Activated T-cell treated with anti-CD3 and anti-CD28 coated beads, Interleukin-2, amount 50 U/mL, for 4 hours (primary cell): ENCODE measurements at regions not wholly inside any gene's neighbourhood (a gene's known extent, or its start where the extent isn't known, plus 50 kb on each side); places are given as distances from the start of the nearest gene placed in this dataset.
"Not testable (repeated sequence)": the region's sequence is repeated elsewhere in the genome, so short reads cannot be mapped to it uniquely, and the experiment has no call there.

Experiments used
- ATAC-seq, 2 donors: fragments of 200-7000 bp; cut with Tn5 transposase; one replicate each; pipeline ENCODE4 v1.10.0; 2021
- DNase-seq: peaks from one replicate; pipeline ENCODE4 v3.0.0-alpha.2; 2020
- H3K27me3 Mint-ChIP-seq: one replicate; pipeline ENCODE4 v1.8.0; 2021; ENCODE audit warnings: low read depth, mixed read lengths
- H3K36me3 Mint-ChIP-seq: one replicate; pipeline ENCODE4 v1.8.0; 2022; ENCODE audit warnings: mixed read lengths; ENCODE audit not compliant: insufficient read depth
- H3K4me1 Mint-ChIP-seq: one replicate; pipeline ENCODE4 v1.8.0; 2021; ENCODE audit warnings: low read depth, mixed read lengths
- H3K4me3 Mint-ChIP-seq: one replicate; pipeline ENCODE4 v1.8.0; 2021; ENCODE audit warnings: mild to moderate bottlenecking, moderate library complexity, mixed read lengths
- H3K9me3 Mint-ChIP-seq: one replicate; pipeline ENCODE4 v1.8.0; 2021; ENCODE audit warnings: mixed read lengths

- no peak for ATAC-seq
- no peaks in the 10 kb centered on the region for H3K9me3 Mint-ChIP-seq
- H3K4me1 Mint-ChIP-seq: no peaks in the 10 kb centered on the region
- no peak for DNase-seq
- H3K27me3 Mint-ChIP-seq: no peaks in the 10 kb centered on the region
- no peaks in the 10 kb centered on the region for H3K36me3 Mint-ChIP-seq
- no peak overlapping the region for H3K4me3 Mint-ChIP-seq
Measured at GRCh38 chr1:98164509-98164908, 243.7 kb upstream of the DPYD start.

- H3K27me3 Mint-ChIP-seq: peaks cover 8% of the 10 kb centered on the region
- no peak overlapping the region for H3K4me3 Mint-ChIP-seq
- no peaks in the 10 kb centered on the region for H3K4me1 Mint-ChIP-seq
- ATAC-seq (no peak), DNase-seq (no peak)
- H3K9me3 Mint-ChIP-seq: peaks cover 6% of the 10 kb centered on the region
- no peaks in the 10 kb centered on the region for H3K36me3 Mint-ChIP-seq
Measured at GRCh38 chr1:98157524-98158313, 236.9 kb upstream of the DPYD start.

DNA sequence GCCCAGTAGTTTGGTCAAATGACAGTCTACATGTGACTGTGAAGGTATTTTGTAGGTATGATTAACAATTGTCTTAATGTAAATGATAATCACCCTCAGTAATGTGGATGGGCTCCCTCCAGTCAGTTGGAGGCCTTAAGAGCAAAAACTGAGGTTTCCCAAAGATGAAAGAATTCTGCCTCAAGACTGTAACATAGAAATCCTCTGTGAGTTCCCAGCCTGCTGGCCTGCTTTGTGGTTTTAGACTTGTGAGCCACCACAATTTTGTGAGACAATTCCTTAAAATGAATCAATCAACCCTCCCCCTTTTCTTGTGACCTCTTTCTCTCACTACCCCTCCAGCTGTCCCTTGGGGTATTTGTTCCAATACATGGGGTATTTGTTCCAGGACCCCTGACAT lies 226.4 kb upstream of the DPYD start:
- DNase-seq (no peak), ATAC-seq (no peak)
- no peaks in the 10 kb centered on the region for H3K36me3 Mint-ChIP-seq
- peaks cover 19% of the 10 kb centered on the region for H3K9me3 Mint-ChIP-seq
- H3K4me3 Mint-ChIP-seq: no peak overlapping the region
- H3K27me3 Mint-ChIP-seq: no peaks in the 10 kb centered on the region
- no peaks in the 10 kb centered on the region for H3K4me1 Mint-ChIP-seq

GRCh38 chr1:98145655-98146054 lies 224.8 kb upstream of the DPYD start:
- peaks cover 4% of the 10 kb centered on the region for H3K9me3 Mint-ChIP-seq
- no peaks in the 10 kb centered on the region for H3K36me3 Mint-ChIP-seq
- peaks cover 4% of the 10 kb centered on the region for H3K27me3 Mint-ChIP-seq
- H3K4me1 Mint-ChIP-seq: no peaks in the 10 kb centered on the region
- ATAC-seq: no peak
- no peak overlapping the region for H3K4me3 Mint-ChIP-seq
- no peak for DNase-seq

- Mint-ChIP-seq H3K4me3 (no peak overlapping the region), H3K36me3 (no peaks in the 10 kb centered on the region), H3K27me3 (peaks cover 4% of the 10 kb centered on the region), H3K4me1 (no peaks in the 10 kb centered on the region), H3K9me3 (no peaks in the 10 kb centered on the region)
- DNase-seq (no peak), ATAC-seq (no peak)
Measured at GRCh38 chr1:98143403-98143802, 222.6 kb upstream of the DPYD start.

DNA sequence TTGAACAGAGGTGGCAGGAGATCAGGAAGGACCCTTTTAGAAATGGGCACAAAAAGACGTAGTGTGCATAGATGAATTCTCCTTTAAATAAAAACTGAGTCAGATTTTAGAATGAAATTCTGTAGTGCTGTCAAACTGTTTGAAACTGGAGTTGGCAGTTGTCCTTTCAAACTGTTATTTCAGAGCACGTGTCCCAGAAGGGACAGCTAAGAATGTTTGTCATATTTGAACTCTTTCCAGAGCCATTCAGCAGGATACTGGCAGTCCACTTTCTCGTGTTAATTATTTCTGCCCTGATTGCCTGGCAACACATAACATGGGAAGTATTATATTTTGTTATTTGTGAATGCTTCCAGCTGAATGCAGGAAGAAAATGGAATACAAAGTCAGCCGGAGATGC lies 212.3 kb upstream of the DPYD start:
- H3K27me3 Mint-ChIP-seq: no peaks in the 10 kb centered on the region
- no peak overlapping the region for H3K4me3 Mint-ChIP-seq
- H3K4me1 Mint-ChIP-seq: no peaks in the 10 kb centered on the region
- H3K36me3 Mint-ChIP-seq: no peaks in the 10 kb centered on the region
- DNase-seq (no peak), ATAC-seq (no peak)
- H3K9me3 Mint-ChIP-seq: no peaks in the 10 kb centered on the region

- Mint-ChIP-seq H3K27me3 (no peaks in the 10 kb centered on the region), H3K36me3 (no peaks in the 10 kb centered on the region), H3K4me3 (no peak overlapping the region), H3K4me1 (no peaks in the 10 kb centered on the region), H3K9me3 (peaks cover 3% of the 10 kb centered on the region)
- ATAC-seq (no peak), DNase-seq (no peak)
Measured at GRCh38 chr1:98130408-98130807, 209.6 kb upstream of the DPYD start.

DNA sequence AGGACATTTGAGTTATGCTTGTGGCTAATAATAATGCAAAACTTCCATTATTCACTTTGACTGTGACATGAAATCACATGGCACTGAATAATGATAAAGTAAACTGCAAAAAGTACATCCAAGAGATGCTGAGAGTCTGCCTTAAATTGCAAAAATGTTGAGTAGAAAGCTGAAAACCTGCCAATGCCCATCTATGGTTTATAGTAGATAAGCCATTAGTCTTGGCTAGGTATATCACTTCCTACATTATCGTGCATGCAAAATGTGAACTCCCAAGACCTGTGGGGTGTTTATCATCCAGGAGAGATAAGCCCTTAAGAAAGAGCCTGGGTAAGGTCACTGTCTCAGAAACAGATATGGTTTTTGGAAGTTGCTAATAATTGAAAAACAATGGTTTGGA lies 208.7 kb upstream of the DPYD start:
- Mint-ChIP-seq H3K9me3 (peaks cover 3% of the 10 kb centered on the region), H3K27me3 (no peaks in the 10 kb centered on the region), H3K36me3 (no peaks in the 10 kb centered on the region), H3K4me3 (no peak overlapping the region), H3K4me1 (no peaks in the 10 kb centered on the region)
- no peak for ATAC-seq
- no peak for DNase-seq

DNA sequence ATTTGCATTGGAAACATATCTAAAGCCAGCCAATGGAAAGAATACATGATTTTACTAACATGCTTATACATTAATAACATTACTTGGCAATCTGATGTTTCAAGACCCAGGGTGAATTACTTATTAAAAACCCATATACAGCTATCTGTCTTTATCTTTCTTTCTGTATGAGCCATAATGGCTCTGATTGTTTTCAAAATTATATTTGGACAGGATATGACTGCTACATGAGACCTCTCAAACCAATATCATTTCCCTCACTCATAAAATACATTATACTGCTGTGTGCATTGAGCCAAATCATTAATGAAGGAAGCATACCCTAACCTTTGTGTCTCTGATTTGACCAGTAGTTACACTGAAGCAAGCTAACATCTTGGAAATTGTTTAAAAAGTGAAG lies 205.9 kb upstream of the DPYD start:
- DNase-seq (no peak), ATAC-seq (no peak)
- Mint-ChIP-seq H3K36me3 (no peaks in the 10 kb centered on the region), H3K27me3 (no peaks in the 10 kb centered on the region), H3K4me3 (no peak overlapping the region), H3K9me3 (peaks cover 3% of the 10 kb centered on the region), H3K4me1 (no peaks in the 10 kb centered on the region)

DNA sequence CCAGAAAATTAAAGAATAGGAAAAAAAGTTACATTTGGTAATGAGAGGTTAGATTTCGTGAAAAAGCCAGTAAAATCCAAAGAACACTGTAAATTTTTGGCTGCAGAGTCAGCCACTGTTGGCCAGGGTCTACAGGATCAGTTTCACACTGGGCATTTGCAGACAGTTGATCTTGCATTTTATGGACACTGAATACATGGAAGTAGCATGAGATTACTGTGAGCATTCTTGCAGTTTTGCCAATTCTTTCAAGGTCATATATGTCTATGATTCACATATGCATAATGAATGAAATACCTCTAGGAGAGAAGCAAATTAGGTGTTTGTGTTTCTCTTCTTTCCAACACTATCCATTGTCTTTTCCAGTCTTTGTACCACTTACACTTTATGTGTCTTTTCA lies 200.8 kb upstream of the DPYD start:
- H3K4me1 Mint-ChIP-seq: no peaks in the 10 kb centered on the region
- no peak for ATAC-seq
- peaks cover 3% of the 10 kb centered on the region for H3K9me3 Mint-ChIP-seq

GRCh38 chr1:98119796-98120195 lies 199.0 kb upstream of the DPYD start:
- DNase-seq: no peak
- Mint-ChIP-seq H3K36me3 (no peaks in the 10 kb centered on the region), H3K4me3 (no peak overlapping the region), H3K27me3 (no peaks in the 10 kb centered on the region), H3K4me1 (no peaks in the 10 kb centered on the region), H3K9me3 (no peaks in the 10 kb centered on the region)
- ATAC-seq: no peak

More for the DNA sequence above, 200.8 kb upstream of the DPYD start:
- no peaks in the 10 kb centered on the region for H3K36me3 Mint-ChIP-seq
- no peak for DNase-seq
- H3K27me3 Mint-ChIP-seq: no peaks in the 10 kb centered on the region
- H3K4me3 Mint-ChIP-seq: no peak overlapping the region

DNA sequence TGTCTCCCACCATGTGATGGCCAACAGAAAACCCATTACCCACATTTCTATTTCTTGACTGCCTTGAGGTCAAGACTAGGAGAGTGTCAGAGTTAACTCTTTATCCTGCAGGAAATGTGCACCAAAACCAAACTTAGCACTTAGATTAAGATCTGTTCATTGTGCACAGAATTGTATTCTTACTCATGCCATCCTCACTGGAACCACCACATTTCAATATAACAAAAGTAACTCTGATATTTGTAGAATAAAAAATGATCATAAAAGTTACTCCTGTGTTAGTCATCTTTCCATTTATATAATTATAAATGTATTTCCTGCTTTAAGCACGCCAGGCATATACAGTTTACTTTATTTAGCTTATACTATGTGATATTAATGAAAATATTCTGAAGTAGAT lies 193.0 kb upstream of the DPYD start:
- DNase-seq: no peak
- no peak for ATAC-seq
- H3K27me3 Mint-ChIP-seq: peaks cover 3% of the 10 kb centered on the region
- no peaks in the 10 kb centered on the region for H3K36me3 Mint-ChIP-seq
- no peaks in the 10 kb centered on the region for H3K4me1 Mint-ChIP-seq
- no peak overlapping the region for H3K4me3 Mint-ChIP-seq
- H3K9me3 Mint-ChIP-seq: no peaks in the 10 kb centered on the region

DNA sequence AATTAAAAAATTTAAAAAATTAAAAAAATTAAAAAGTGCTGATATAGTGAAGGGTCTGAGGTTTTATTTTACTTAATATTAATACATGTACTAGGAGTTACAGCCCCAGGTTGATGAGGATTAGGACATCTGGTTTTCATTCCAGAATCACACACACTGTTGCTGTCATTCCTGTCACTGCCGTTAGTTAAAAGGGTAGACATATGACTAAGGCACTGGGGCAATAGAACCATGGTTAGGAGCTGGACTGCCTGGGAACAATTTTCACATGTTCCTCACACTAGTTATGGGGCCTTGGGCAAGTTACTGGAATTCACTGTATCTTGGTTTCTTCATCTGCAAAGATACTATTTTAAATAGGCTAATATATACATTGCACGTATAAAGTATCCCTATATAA lies 191.8 kb upstream of the DPYD start:
- peaks cover 3% of the 10 kb centered on the region for H3K27me3 Mint-ChIP-seq
- H3K36me3 Mint-ChIP-seq: no peaks in the 10 kb centered on the region
- H3K4me1 Mint-ChIP-seq: no peaks in the 10 kb centered on the region
- H3K9me3 Mint-ChIP-seq: peaks cover 9% of the 10 kb centered on the region
- no peak overlapping the region for H3K4me3 Mint-ChIP-seq
- ATAC-seq: no peak
- no peak for DNase-seq

- peaks cover 21% of the 10 kb centered on the region for H3K9me3 Mint-ChIP-seq
- no peak for ATAC-seq
- H3K4me3 Mint-ChIP-seq: no peak overlapping the region
- no peak for DNase-seq
- H3K27me3 Mint-ChIP-seq: peaks cover 3% of the 10 kb centered on the region
- H3K36me3 Mint-ChIP-seq: no peaks in the 10 kb centered on the region
- H3K4me1 Mint-ChIP-seq: no peaks in the 10 kb centered on the region
Measured at GRCh38 chr1:98110674-98111073, 189.8 kb upstream of the DPYD start.

DNA sequence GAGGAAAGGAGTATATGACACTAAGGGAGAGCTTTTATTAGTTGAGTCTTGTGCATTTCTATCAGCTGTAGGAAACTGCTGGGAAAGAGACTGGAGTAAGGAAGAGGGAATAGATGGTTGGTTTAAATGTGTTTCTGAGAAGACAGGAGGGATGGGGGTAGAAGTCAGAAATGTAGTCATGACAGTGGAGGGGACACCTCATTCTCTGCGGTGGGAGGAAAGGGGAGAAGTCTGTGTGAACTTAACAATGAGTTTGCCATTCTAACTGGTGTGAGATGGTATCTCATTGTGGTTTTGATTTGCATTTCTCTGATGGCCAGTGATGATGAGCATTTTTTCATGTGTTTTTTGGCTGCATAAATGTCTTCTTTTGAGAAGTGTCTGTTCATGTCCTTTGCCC lies 187.5 kb upstream of the DPYD start:
- ATAC-seq, H3K4me3 Mint-ChIP-seq, DNase-seq, H3K27me3 Mint-ChIP-seq, H3K4me1 Mint-ChIP-seq, H3K36me3 Mint-ChIP-seq: not testable (repeated sequence)
- peaks cover 21% of the 10 kb centered on the region for H3K9me3 Mint-ChIP-seq
